GM06990 (cell line): ENCODE measurements at regions not wholly inside any gene's neighbourhood (a gene's known extent, or its start where the extent isn't known, plus 50 kb on each side); places are given as distances from the start of the nearest gene placed in this dataset.

Source experiments
- DNase-seq: peaks from one replicate; pipeline ENCODE4 v3.0.0-alpha.2; 2011; ENCODE audit not compliant: insufficient read length; ENCODE audit errors: extremely low read depth
- H3K27me3 ChIP-seq: replicated peaks from 2 replicates; pipeline ENCODE4 v1.6.0; 2011; ENCODE audit warnings: low read length; ENCODE audit not compliant: control insufficient read depth, insufficient read depth
- H3K36me3 ChIP-seq: 2 replicates; pipeline ENCODE4 v1.5.1; 2011; ENCODE audit warnings: low read length; ENCODE audit not compliant: control insufficient read depth, insufficient read depth
- H3K4me3 ChIP-seq: replicated peaks from 2 replicates; pipeline ENCODE4 v1.5.1; 2011; ENCODE audit warnings: low read depth, mild to moderate bottlenecking, control low read depth, low read length
- CTCF ChIP-seq: IDR thresholded peaks from 2 replicates; pipeline ENCODE4 v1.5.1; 2011; ENCODE audit warnings: low read length, control low read depth, mild to moderate bottlenecking, inconsistent platforms; ENCODE audit not compliant: insufficient read depth, poor library complexity, severe bottlenecking

- no peak for DNase-seq
- no peak for TF ChIP-seq CTCF
Measured at GRCh38 chr11:90911192-90911591, 688.3 kb upstream of the CHORDC1 start.

GRCh38 chr11:90908074-90908473 is 685.2 kb upstream of the CHORDC1 start:
- no peaks in the 10 kb centered on the region for H3K36me3 ChIP-seq
- TF ChIP-seq CTCF, result no peak
- DNase-seq, result no peak
- H3K4me3 ChIP-seq, result no peak overlapping the region
- H3K27me3 ChIP-seq, result no peaks in the 10 kb centered on the region

More at GRCh38 chr11:90911192-90911591, 688.3 kb upstream of the CHORDC1 start:
- Histone ChIP-seq H3K4me3 (no peak overlapping the region), H3K27me3 (no peaks in the 10 kb centered on the region), H3K36me3 (no peaks in the 10 kb centered on the region)

- DNase-seq, result no peak
- Histone ChIP-seq H3K36me3 (no peaks in the 10 kb centered on the region), H3K27me3 (no peaks in the 10 kb centered on the region), H3K4me3 (no peak overlapping the region)
- no peak for TF ChIP-seq CTCF
Measured at GRCh38 chr11:90895850-90896249, 673.0 kb upstream of the CHORDC1 start.

GRCh38 chr11:90890347-90890746 is 667.5 kb upstream of the CHORDC1 start:
- no peak for TF ChIP-seq CTCF
- no peak for DNase-seq
- no peak overlapping the region for H3K4me3 ChIP-seq
- no peaks in the 10 kb centered on the region for H3K36me3 ChIP-seq
- no peaks in the 10 kb centered on the region for H3K27me3 ChIP-seq

- Histone ChIP-seq H3K36me3 (no peaks in the 10 kb centered on the region), H3K4me3 (no peak overlapping the region), H3K27me3 (no peaks in the 10 kb centered on the region)
- TF ChIP-seq CTCF, result no peak
- no peak for DNase-seq
Measured at GRCh38 chr11:90884181-90884580, 661.3 kb upstream of the CHORDC1 start.

- TF ChIP-seq CTCF, result no peak
- no peaks in the 10 kb centered on the region for H3K36me3 ChIP-seq
- no peak overlapping the region for H3K4me3 ChIP-seq
- H3K27me3 ChIP-seq, result no peaks in the 10 kb centered on the region
- DNase-seq, result no peak
Measured at GRCh38 chr11:90874986-90875385, 652.1 kb upstream of the CHORDC1 start.
